ENCODE measurements at regions not wholly inside any gene's neighbourhood (a gene's known extent, or its start where the extent isn't known, plus 50 kb on each side); places are given as distances from the start of the nearest gene placed in this dataset.

- no peak for DNase-seq (ENCODE audit: low read depth, low spot score)
- no peak overlapping the region for H3K4me3 ChIP-seq (ENCODE audit: low read length)
Observed at GRCh38 chr2:160963957-160964356, 196.3 kb upstream of the TANK start.

- DNase-seq (ENCODE audit: low read depth, low spot score): no peak
- H3K4me3 ChIP-seq (ENCODE audit: low read length): no peak overlapping the region
Observed at GRCh38 chr2:160967523-160967922, 192.7 kb upstream of the TANK start.

- no peak for DNase-seq (ENCODE audit: low read depth, low spot score)
- H3K4me3 ChIP-seq (ENCODE audit: low read length): no peak overlapping the region
Observed at GRCh38 chr2:160968183-160968582, 192.0 kb upstream of the TANK start.

GRCh38 chr2:160970052-160970965 is 189.9 kb upstream of the TANK start:
- no peak overlapping the region for H3K4me3 ChIP-seq (ENCODE audit: low read length)
- DNase-seq (ENCODE audit: low read depth, low spot score): peak; percentile 27

GRCh38 chr2:160973991-160974390 is 186.2 kb upstream of the TANK start:
- no peak overlapping the region for H3K4me3 ChIP-seq (ENCODE audit: low read length)
- DNase-seq (ENCODE audit: low read depth, low spot score): no peak

- no peak overlapping the region for H3K4me3 ChIP-seq (ENCODE audit: low read length)
- DNase-seq (ENCODE audit: low read depth, low spot score): no peak
Observed at GRCh38 chr2:160974803-160975202, 185.4 kb upstream of the TANK start.

GRCh38 chr2:160976797-160977196 is 183.4 kb upstream of the TANK start:
- no peak for DNase-seq (ENCODE audit: low read depth, low spot score)
- no peak overlapping the region for H3K4me3 ChIP-seq (ENCODE audit: low read length)

GRCh38 chr2:160977376-160977775 is 182.9 kb upstream of the TANK start:
- no peak overlapping the region for H3K4me3 ChIP-seq (ENCODE audit: low read length)
- no peak for DNase-seq (ENCODE audit: low read depth, low spot score)

GRCh38 chr2:160977854-160978253 is 182.4 kb upstream of the TANK start:
- H3K4me3 ChIP-seq (ENCODE audit: low read length): no peak overlapping the region

GRCh38 chr2:160984426-160985077 is 175.7 kb upstream of the TANK start:
- DNase-seq (ENCODE audit: low read depth, low spot score): no peak
- no peak overlapping the region for H3K4me3 ChIP-seq (ENCODE audit: low read length)

More at GRCh38 chr2:160977854-160978253, 182.4 kb upstream of the TANK start:
- DNase-seq (ENCODE audit: low read depth, low spot score): no peak

GRCh38 chr2:160989778-160990177 is 170.4 kb upstream of the TANK start:
- no peak for DNase-seq (ENCODE audit: low read depth, low spot score)
- H3K4me3 ChIP-seq (ENCODE audit: low read length): no peak overlapping the region

GRCh38 chr2:160993654-160994061 is 166.6 kb upstream of the TANK start:
- no peak for DNase-seq (ENCODE audit: low read depth, low spot score)

GRCh38 chr2:160994141-160995002 is 165.9 kb upstream of the TANK start:
- DNase-seq (ENCODE audit: low read depth, low spot score): peak; percentile 76
- H3K4me3 ChIP-seq (ENCODE audit: low read length): no peak overlapping the region

More at GRCh38 chr2:160993654-160994061, 166.6 kb upstream of the TANK start:
- no peak overlapping the region for H3K4me3 ChIP-seq (ENCODE audit: low read length)

GRCh38 chr2:160996584-160996983 is 163.6 kb upstream of the TANK start:
- H3K4me3 ChIP-seq (ENCODE audit: low read length): no peak overlapping the region
- DNase-seq (ENCODE audit: low read depth, low spot score): no peak

GRCh38 chr2:161004379-161004778 is 155.8 kb upstream of the TANK start:
- peak; percentile 14 for DNase-seq (ENCODE audit: low read depth, low spot score)
- H3K4me3 ChIP-seq (ENCODE audit: low read length): no peak overlapping the region

- no peak for DNase-seq (ENCODE audit: low read depth, low spot score)
- H3K4me3 ChIP-seq (ENCODE audit: low read length): no peak overlapping the region
Observed at GRCh38 chr2:161005170-161005569, 155.1 kb upstream of the TANK start.

- no peak for DNase-seq (ENCODE audit: low read depth, low spot score)
- H3K4me3 ChIP-seq (ENCODE audit: low read length): no peak overlapping the region
Observed at GRCh38 chr2:161008311-161008710, 151.9 kb upstream of the TANK start.

- no peak overlapping the region for H3K4me3 ChIP-seq (ENCODE audit: low read length)
- no peak for DNase-seq (ENCODE audit: low read depth, low spot score)
Observed at GRCh38 chr2:161010503-161011015, 149.7 kb upstream of the TANK start.

GRCh38 chr2:161017780-161018470 is 142.3 kb upstream of the TANK start:
- no peak overlapping the region for H3K4me3 ChIP-seq (ENCODE audit: low read length)
- no peak for DNase-seq (ENCODE audit: low read depth, low spot score)
